Neutrophil (primary cell): ENCODE measurements at regions not wholly inside any gene's neighbourhood (a gene's known extent, or its start where the extent isn't known, plus 50 kb on each side); places are given as distances from the start of the nearest gene placed in this dataset.
"Not testable (repeated sequence)": the region's sequence is repeated elsewhere in the genome, so short reads cannot be mapped to it uniquely, and the experiment has no call there.

Experiments
- H3K27ac ChIP-seq: fragments of 200-600 bp; sonication (generic); 2 replicates; pipeline ENCODE4 v1.5.1; 2016; ENCODE audit warnings: mild to moderate bottlenecking, moderate library complexity
- H3K27me3 ChIP-seq: fragments of 200-600 bp; sonication (generic); 2 replicates; pipeline ENCODE4 v1.6.0; 2016; ENCODE audit warnings: mild to moderate bottlenecking
- H3K36me3 ChIP-seq: fragments of 200-600 bp; sonication (generic); 2 replicates; pipeline ENCODE4 v1.5.1; 2017
- H3K4me1 ChIP-seq, 2 experiments: fragments of 200-600 bp in 1 of 2; sonication (generic) in 1 of 2; 1 replicate in 1 of 2; 2 replicates in 1 of 2; pipeline versions ENCODE4 v1.5.1 to v1.6.1; 2013 to 2016; ENCODE audit warnings: low read depth in 1 of 2, low read length in 1 of 2, mild to moderate bottlenecking in 1 of 2, moderate library complexity in 1 of 2; ENCODE audit not compliant: control insufficient read depth in 1 of 2, insufficient read depth in 1 of 2
- H3K4me3 ChIP-seq, 2 experiments: fragments of 200-600 bp in 1 of 2; sonication (generic) in 1 of 2; 1 replicate in 1 of 2; 2 replicates in 1 of 2; pipeline ENCODE4 v1.5.1; 2013 to 2016; ENCODE audit warnings: low read depth in 1 of 2, low read length in 1 of 2, mild to moderate bottlenecking in 1 of 2, moderate library complexity in 1 of 2
- H3K9me3 ChIP-seq: fragments of 200-600 bp; sonication (generic); 2 replicates; pipeline ENCODE4 v1.5.1; 2016
- CTCF ChIP-seq: fragments of 200-600 bp; sonication (generic); IDR thresholded peaks from 2 replicates; pipeline ENCODE4 v1.5.1; 2016; ENCODE audit warnings: antibody characterized with exemption

- Histone ChIP-seq H3K36me3 (no peaks in the 10 kb centered on the region), H3K4me1 (no peaks in the 10 kb centered on the region)
- no peak for TF ChIP-seq CTCF
Observed at GRCh38 chr6:141938664-141939063, 194.1 kb upstream of the GJE1 start.

GRCh38 chr6:141932685-141933084 is 200.0 kb upstream of the GJE1 start:
- Histone ChIP-seq H3K36me3 (no peaks in the 10 kb centered on the region), H3K4me1 (no peaks in the 10 kb centered on the region), H3K27ac (no peak overlapping the region), H3K9me3 (no peaks in the 10 kb centered on the region), H3K4me3 (no peak overlapping the region), H3K27me3 (no peaks in the 10 kb centered on the region)
- no peak for TF ChIP-seq CTCF

More at GRCh38 chr6:141938664-141939063, 194.1 kb upstream of the GJE1 start:
- H3K27ac ChIP-seq, result no peak overlapping the region
- H3K27me3 ChIP-seq, result no peaks in the 10 kb centered on the region
- no peaks in the 10 kb centered on the region for H3K9me3 ChIP-seq
- H3K4me3 ChIP-seq, result no peak overlapping the region

- not testable (repeated sequence) for H3K36me3 ChIP-seq, H3K4me1 ChIP-seq, H3K27me3 ChIP-seq, H3K4me3 ChIP-seq, H3K27ac ChIP-seq, H3K9me3 ChIP-seq
Observed at GRCh38 chr6:141926200-141926900, 206.4 kb upstream of the GJE1 start.

GRCh38 chr6:141925001-141925400 is 207.7 kb upstream of the GJE1 start:
- no peak overlapping the region for H3K27ac ChIP-seq

GRCh38 chr6:141922898-141923297 is 209.8 kb upstream of the GJE1 start:
- H3K27me3 ChIP-seq, result no peaks in the 10 kb centered on the region
- H3K4me1 ChIP-seq, result no peaks in the 10 kb centered on the region
- H3K36me3 ChIP-seq, result no peaks in the 10 kb centered on the region
- no peak overlapping the region for H3K4me3 ChIP-seq
- no peak for TF ChIP-seq CTCF
- H3K9me3 ChIP-seq, result no peaks in the 10 kb centered on the region
- no peak overlapping the region for H3K27ac ChIP-seq

More at GRCh38 chr6:141925001-141925400, 207.7 kb upstream of the GJE1 start:
- no peaks in the 10 kb centered on the region for H3K36me3 ChIP-seq
- no peaks in the 10 kb centered on the region for H3K4me1 ChIP-seq
- no peak overlapping the region for H3K4me3 ChIP-seq
- H3K27me3 ChIP-seq, result no peaks in the 10 kb centered on the region
- H3K9me3 ChIP-seq, result no peaks in the 10 kb centered on the region
- TF ChIP-seq CTCF, result no peak

- H3K4me1 ChIP-seq, H3K36me3 ChIP-seq, H3K4me3 ChIP-seq, H3K9me3 ChIP-seq, H3K27me3 ChIP-seq, H3K27ac ChIP-seq: not testable (repeated sequence)
Observed at GRCh38 chr6:141916682-141917505, 215.8 kb upstream of the GJE1 start.
